Subcutaneous abdominal adipose tissue (tissue), 5 donors: ENCODE measurements at regions not wholly inside any gene's neighbourhood (a gene's known extent, or its start where the extent isn't known, plus 50 kb on each side); places are given as distances from the start of the nearest gene placed in this dataset.
A peak's percentile ranks its signal among the peaks of the same experiment; 100 is the strongest.

ENCODE experiments used
- H3K27ac ChIP-seq: one replicate; pipeline ENCODE4 v1.7.0; 2013; ENCODE audit warnings: low read depth, mild to moderate bottlenecking, inconsistent platforms, low read length, moderate library complexity
- H3K27me3 ChIP-seq, 5 donors: one replicate each; pipeline ENCODE4 v1.7.0; 2013; ENCODE audit warnings: low read length in 5 of 5, inconsistent platforms in 1 of 5; ENCODE audit not compliant: control insufficient read depth in 5 of 5, insufficient read depth in 4 of 5
- H3K36me3 ChIP-seq, 5 donors: one replicate each; pipeline ENCODE4 v1.7.0; 2013; ENCODE audit warnings: low read length in 5 of 5; ENCODE audit not compliant: control insufficient read depth in 5 of 5, insufficient read depth in 5 of 5
- H3K4me1 ChIP-seq, 5 donors: one replicate each; pipeline ENCODE4 v1.7.0; 2013; ENCODE audit warnings: low read length in 5 of 5, mild to moderate bottlenecking in 3 of 5, moderate library complexity in 1 of 5; ENCODE audit not compliant: control insufficient read depth in 5 of 5, insufficient read depth in 5 of 5
- H3K4me3 ChIP-seq, 5 donors: one replicate each; pipeline ENCODE4 v1.7.0; 2013; ENCODE audit warnings: low read length in 5 of 5, low read depth in 1 of 5
- H3K9ac ChIP-seq, 5 donors: one replicate each; pipeline ENCODE4 v1.7.0; 2013; ENCODE audit warnings: low read length in 5 of 5, mild to moderate bottlenecking in 4 of 5, moderate library complexity in 3 of 5
- H3K9me3 ChIP-seq, 5 donors: one replicate each; pipeline ENCODE4 v1.7.0; 2013; ENCODE audit warnings: low read length in 5 of 5; ENCODE audit not compliant: control insufficient read depth in 5 of 5
- donor health status: healthy.
- donor health status: healthy.
- donor health status: healthy.
- donor health status: healthy.
- donor health status: healthy.

GRCh38 chr1:56397409-56397808 is 182.0 kb downstream of the PLPP3 start:
- H3K9me3 ChIP-seq, result no peaks in the 10 kb centered on the region
- no peaks in the 10 kb centered on the region for H3K36me3 ChIP-seq
- peak overlapping the region; percentile 25 for H3K27ac ChIP-seq
- no peak overlapping the region for H3K9ac ChIP-seq
- H3K4me3 ChIP-seq, result no peak overlapping the region
- H3K27me3 ChIP-seq, result no peaks in the 10 kb centered on the region
- H3K4me1 ChIP-seq, result peaks cover 0 to 16% (median 3%) of the 10 kb centered on the region in 5 donors

GRCh38 chr1:56396581-56396980 is 182.8 kb downstream of the PLPP3 start:
- Histone ChIP-seq H3K9ac (no peak overlapping the region), H3K27ac (no peak overlapping the region), H3K4me3 (no peak overlapping the region), H3K36me3 (no peaks in the 10 kb centered on the region), H3K27me3 (no peaks in the 10 kb centered on the region), H3K4me1 (peaks cover 0 to 16% (median 3%) of the 10 kb centered on the region in 5 donors), H3K9me3 (no peaks in the 10 kb centered on the region)

GRCh38 chr1:56395776-56396175 is 183.6 kb downstream of the PLPP3 start:
- Histone ChIP-seq H3K27ac (no peak overlapping the region), H3K9me3 (no peaks in the 10 kb centered on the region), H3K27me3 (no peaks in the 10 kb centered on the region), H3K4me3 (no peak overlapping the region), H3K36me3 (no peaks in the 10 kb centered on the region), H3K4me1 (peaks cover 0 to 16% (median 7%) of the 10 kb centered on the region in 5 donors), H3K9ac (no peak overlapping the region)

- Histone ChIP-seq H3K9me3 (no peaks in the 10 kb centered on the region), H3K27me3 (no peaks in the 10 kb centered on the region), H3K36me3 (no peaks in the 10 kb centered on the region), H3K27ac (no peak overlapping the region), H3K4me3 (no peak overlapping the region), H3K9ac (no peak overlapping the region), H3K4me1 (peaks cover 0 to 16% (median 7%) of the 10 kb centered on the region in 5 donors)
Observed at GRCh38 chr1:56394298-56394697, 185.1 kb downstream of the PLPP3 start.

- H3K27ac ChIP-seq, result no peak overlapping the region
- H3K27me3 ChIP-seq, result no peaks in the 10 kb centered on the region
- no peak overlapping the region for H3K4me3 ChIP-seq
- no peaks in the 10 kb centered on the region for H3K9me3 ChIP-seq
- H3K9ac ChIP-seq, result no peak overlapping the region
- peaks cover 0 to 4% (median 0%) of the 10 kb centered on the region in 5 donors for H3K4me1 ChIP-seq
- no peaks in the 10 kb centered on the region for H3K36me3 ChIP-seq
Observed at GRCh38 chr1:56390934-56391731, 188.2 kb downstream of the PLPP3 start.

- no peaks in the 10 kb centered on the region for H3K36me3 ChIP-seq
- no peak overlapping the region for H3K27ac ChIP-seq
Observed at GRCh38 chr1:56390232-56390867, 189.0 kb downstream of the PLPP3 start.

GRCh38 chr1:56389813-56390212 is 189.6 kb downstream of the PLPP3 start:
- Histone ChIP-seq H3K4me1 (peaks cover 0 to 5% (median 3%) of the 10 kb centered on the region in 5 donors), H3K9ac (no peak overlapping the region), H3K27ac (no peak overlapping the region), H3K36me3 (no peaks in the 10 kb centered on the region), H3K4me3 (no peak overlapping the region), H3K27me3 (no peaks in the 10 kb centered on the region), H3K9me3 (no peaks in the 10 kb centered on the region)

More at GRCh38 chr1:56390232-56390867, 189.0 kb downstream of the PLPP3 start:
- no peaks in the 10 kb centered on the region for H3K27me3 ChIP-seq
- H3K4me1 ChIP-seq, result peaks cover 0 to 4% (median 2%) of the 10 kb centered on the region in 5 donors
- no peaks in the 10 kb centered on the region for H3K9me3 ChIP-seq
- H3K4me3 ChIP-seq, result no peak overlapping the region
- no peak overlapping the region for H3K9ac ChIP-seq

- H3K4me1 ChIP-seq, result peaks cover 0 to 5% (median 3%) of the 10 kb centered on the region in 5 donors
- no peak overlapping the region for H3K9ac ChIP-seq
- no peaks in the 10 kb centered on the region for H3K36me3 ChIP-seq
- no peak overlapping the region for H3K4me3 ChIP-seq
- H3K9me3 ChIP-seq, result no peaks in the 10 kb centered on the region
- no peak overlapping the region for H3K27ac ChIP-seq
- H3K27me3 ChIP-seq, result no peaks in the 10 kb centered on the region
Observed at GRCh38 chr1:56387071-56387740, 192.2 kb downstream of the PLPP3 start.

- Histone ChIP-seq H3K27ac (no peak overlapping the region), H3K9me3 (no peaks in the 10 kb centered on the region), H3K4me1 (peaks cover 0 to 5% (median 0%) of the 10 kb centered on the region in 5 donors), H3K4me3 (no peak overlapping the region), H3K36me3 (no peaks in the 10 kb centered on the region), H3K27me3 (no peaks in the 10 kb centered on the region), H3K9ac (no peak overlapping the region)
Observed at GRCh38 chr1:56385314-56385713, 194.0 kb downstream of the PLPP3 start.

- Histone ChIP-seq H3K4me1 (peaks cover 0 to 5% (median 0%) of the 10 kb centered on the region in 5 donors), H3K9me3 (no peaks in the 10 kb centered on the region), H3K9ac (no peak overlapping the region), H3K36me3 (no peaks in the 10 kb centered on the region), H3K27me3 (no peaks in the 10 kb centered on the region), H3K27ac (no peak overlapping the region), H3K4me3 (no peak overlapping the region)
Observed at GRCh38 chr1:56382929-56383328, 196.4 kb downstream of the PLPP3 start.
